Right lobe of liver (tissue), 4 donors: ENCODE measurements at regions not wholly inside any gene's neighbourhood (a gene's known extent, or its start where the extent isn't known, plus 50 kb on each side); places are given as distances from the start of the nearest gene placed in this dataset.

Experiments
- CTCF ChIP-seq, 4 donors: fragments of 200-600 bp in 3 of 4; fragments of 450-650 bp in 1 of 4; IDR thresholded peaks; one replicate each; pipeline versions ENCODE4 v1.5.1 to v1.8.0; 2016 to 2022; ENCODE audit warnings: antibody characterized with exemption in 4 of 4, mild to moderate bottlenecking in 2 of 4
- POLR2A ChIP-seq: fragments of 450-650 bp; IDR thresholded peaks from one replicate; pipeline ENCODE4 v1.6.1; 2017; ENCODE audit warnings: antibody characterized with exemption, mild to moderate bottlenecking
- donor health status: DM: no; HTN: no; CAD: no.
- donor health status: DM: no; HTN: no; CAD: no.
- donor health status: DM: no; HTN: yes; CAD: no.

GRCh38 chr5:111934511-111934910 is 177.5 kb upstream of the NREP start:
- TF ChIP-seq CTCF (IDR thresholded peaks at IDR 0.05) (no peak), POLR2A (no peak)
